Colon (tissue), 2 donors: ENCODE measurements at regions not wholly inside any gene's neighbourhood (a gene's known extent, or its start where the extent isn't known, plus 50 kb on each side); places are given as distances from the start of the nearest gene placed in this dataset.
A peak's percentile ranks its signal among the peaks of the same experiment; 100 is the strongest.

Source experiments
- FAIRE-seq: peaks from 2 replicates; lab custom pipeline; 2012; peaks lifted over from hg19 to GRCh38; lab: Jason Lieb, UNC
- donor health status: control.
- donor health status: control.

- FAIRE-seq: no peak
Observed at GRCh38 chr4:45778514-45778913, 345.3 kb downstream of the GABRG1 start.

- FAIRE-seq: no peak
Observed at GRCh38 chr4:45776146-45776545, 347.7 kb downstream of the GABRG1 start.

GRCh38 chr4:45770958-45771357, 352.9 kb downstream of the GABRG1 start:
- no peak for FAIRE-seq

- FAIRE-seq: no peak
Observed at GRCh38 chr4:45765521-45765920, 358.3 kb downstream of the GABRG1 start.

GRCh38 chr4:45751877-45752530, 371.9 kb downstream of the GABRG1 start:
- FAIRE-seq: no peak

- FAIRE-seq: no peak
Observed at GRCh38 chr4:45750721-45751120, 373.1 kb downstream of the GABRG1 start.

GRCh38 chr4:45745741-45746140, 378.1 kb downstream of the GABRG1 start:
- no peak for FAIRE-seq

- no peak for FAIRE-seq
Observed at GRCh38 chr4:45741897-45742296, 382.0 kb downstream of the GABRG1 start.

- FAIRE-seq: no peak
Observed at GRCh38 chr4:45732161-45732560, 391.7 kb downstream of the GABRG1 start.

GRCh38 chr4:45716093-45716492, 407.8 kb downstream of the GABRG1 start:
- FAIRE-seq: no peak

GRCh38 chr4:45713996-45714395, 409.9 kb downstream of the GABRG1 start:
- FAIRE-seq: no peak

GRCh38 chr4:45701621-45702020, 422.2 kb downstream of the GABRG1 start:
- FAIRE-seq: no peak

- FAIRE-seq: no peak
Observed at GRCh38 chr4:45693746-45694145, 430.1 kb downstream of the GABRG1 start.

- FAIRE-seq: no peak
Observed at GRCh38 chr4:45692131-45692735, 431.6 kb downstream of the GABRG1 start.

GRCh38 chr4:45688341-45688740, 435.5 kb downstream of the GABRG1 start:
- FAIRE-seq: no peak

- no peak for FAIRE-seq
Observed at GRCh38 chr4:45679411-45679810, 444.4 kb downstream of the GABRG1 start.

- FAIRE-seq: no peak
Observed at GRCh38 chr4:45668128-45668527, 455.7 kb downstream of the GABRG1 start.

- no peak for FAIRE-seq
Observed at GRCh38 chr4:45663628-45664081, 460.2 kb downstream of the GABRG1 start.

- FAIRE-seq: no peak
Observed at GRCh38 chr4:45663003-45663402, 460.9 kb downstream of the GABRG1 start.

- no peak for FAIRE-seq
Observed at GRCh38 chr4:45661893-45662292, 462.0 kb downstream of the GABRG1 start.

- peak; percentile 91 for FAIRE-seq
Observed at GRCh38 chr4:45650545-45650944, 473.3 kb downstream of the GABRG1 start.

GRCh38 chr4:45648846-45649245, 475.0 kb downstream of the GABRG1 start:
- no peak for FAIRE-seq

- no peak for FAIRE-seq
Observed at GRCh38 chr4:45647823-45648222, 476.0 kb downstream of the GABRG1 start.
